SH-SY5Y (cell line): ENCODE measurements at regions not wholly inside any gene's neighbourhood (a gene's known extent, or its start where the extent isn't known, plus 50 kb on each side); places are given as distances from the start of the nearest gene placed in this dataset.

Source experiments
- GATA2 ChIP-seq: IDR thresholded peaks from 2 replicates; pipeline ENCODE4 v1.6.1; 2011; ENCODE audit warnings: mild to moderate bottlenecking, low read depth, low read length
- GATA3 ChIP-seq: IDR thresholded peaks from 2 replicates; pipeline ENCODE4 v1.6.1; 2011; ENCODE audit warnings: low read depth, mild to moderate bottlenecking, low read length, moderate library complexity

- TF ChIP-seq GATA2 (no peak), GATA3 (no peak)
Measured at GRCh38 chr6:145209272-145209671, 526.0 kb downstream of the EPM2A start.
